IMR-90 (cell line): ENCODE measurements at regions not wholly inside any gene's neighbourhood (a gene's known extent, or its start where the extent isn't known, plus 50 kb on each side); places are given as distances from the start of the nearest gene placed in this dataset.

Source experiments
- BHLHE40 ChIP-seq: fragments of 150-350 bp; IDR thresholded peaks from 2 replicates; pipeline ENCODE4 v1.6.1; 2016; ENCODE audit warnings: mild to moderate bottlenecking, low read depth, low read length
- CTCF ChIP-seq: conservative IDR thresholded peaks from 2 replicates; pipeline ENCODE4 v1.5.1; 2012; ENCODE audit warnings: mild to moderate bottlenecking, low read depth, low read length, improper control_type of control experiment
- ELK1 ChIP-seq: fragments of 150-350 bp; IDR thresholded peaks from 2 replicates; pipeline ENCODE4 v1.6.1; 2016; ENCODE audit warnings: low read depth, mild to moderate bottlenecking, low read length, moderate library complexity, borderline replicate concordance
- FOS ChIP-seq: fragments of 150-350 bp; IDR thresholded peaks from 2 replicates; pipeline ENCODE4 v1.6.1; 2016; ENCODE audit warnings: low read depth, low read length
- MAFK ChIP-seq: IDR thresholded peaks from 2 replicates; pipeline ENCODE4 v1.6.1; 2012; ENCODE audit warnings: low read depth, low read length, improper control_type of control experiment
- MAZ ChIP-seq: IDR thresholded peaks from 2 replicates; pipeline ENCODE4 v1.6.1; 2012; ENCODE audit warnings: low read depth, mild to moderate bottlenecking, low read length, improper control_type of control experiment, moderate library complexity, borderline replicate concordance
- MXI1 ChIP-seq: IDR thresholded peaks from 2 replicates; pipeline ENCODE4 v1.6.1; 2012; ENCODE audit warnings: low read depth, mild to moderate bottlenecking, low read length, moderate library complexity, borderline replicate concordance
- NFE2L2 ChIP-seq: fragments of 150-350 bp; IDR thresholded peaks from 2 replicates; pipeline ENCODE4 v1.6.1; 2016; ENCODE audit warnings: low read depth, mild to moderate bottlenecking, low read length
- POLR2A ChIP-seq: IDR thresholded peaks from 2 replicates; pipeline ENCODE4 v1.6.1; 2012; ENCODE audit warnings: mild to moderate bottlenecking, low read depth, low read length
- RAD21 ChIP-seq: IDR thresholded peaks from 2 replicates; pipeline ENCODE4 v1.6.1; 2012; ENCODE audit warnings: low read length, improper control_type of control experiment
- RCOR1 ChIP-seq: IDR thresholded peaks from 2 replicates; pipeline ENCODE4 v1.6.1; 2012; ENCODE audit warnings: mild to moderate bottlenecking, low read length, improper control_type of control experiment; ENCODE audit not compliant: insufficient replicate concordance
- RFX5 ChIP-seq: IDR thresholded peaks from 2 replicates; pipeline ENCODE4 v1.8.0; 2012; ENCODE audit warnings: low read depth, mild to moderate bottlenecking, low read length, moderate library complexity
- SMC3 ChIP-seq: fragments of 150-350 bp; IDR thresholded peaks from 2 replicates; pipeline ENCODE4 v1.6.1; 2016; ENCODE audit warnings: low read depth, mild to moderate bottlenecking, antibody characterized with exemption, low read length, moderate library complexity
- USF2 ChIP-seq: fragments of 150-350 bp; IDR thresholded peaks from 2 replicates; pipeline ENCODE4 v1.6.1; 2017; ENCODE audit warnings: mild to moderate bottlenecking, antibody characterized with exemption, low read length, low read depth

- TF ChIP-seq POLR2A: no peak
- no peak for TF ChIP-seq FOS
- no peak for TF ChIP-seq CTCF
- TF ChIP-seq USF2: no peak
- TF ChIP-seq MXI1: no peak
- no peak for TF ChIP-seq RCOR1
- TF ChIP-seq MAZ: no peak
- no peak for TF ChIP-seq MAFK
- TF ChIP-seq SMC3: no peak
- no peak for TF ChIP-seq RFX5
- no peak for TF ChIP-seq BHLHE40
- no peak for TF ChIP-seq NFE2L2
- TF ChIP-seq RAD21: no peak
- no peak for TF ChIP-seq ELK1
Observed at GRCh38 chr17:16875662-16876061, 96.3 kb downstream of the TNFRSF13B start.
